Breast epithelium (tissue), 3 donors: ENCODE measurements at regions not wholly inside any gene's neighbourhood (a gene's known extent, or its start where the extent isn't known, plus 50 kb on each side); places are given as distances from the start of the nearest gene placed in this dataset.

Experiments used
- CTCF ChIP-seq, 3 donors: fragments of 450-650 bp; IDR thresholded peaks; one replicate each; pipeline ENCODE4 v1.5.1; 2016 to 2017; ENCODE audit warnings: antibody characterized with exemption in 3 of 3, mild to moderate bottlenecking in 3 of 3, moderate library complexity in 3 of 3
- POLR2A ChIP-seq: fragments of 450-650 bp; IDR thresholded peaks from one replicate; pipeline ENCODE4 v1.6.1; 2016; ENCODE audit warnings: antibody characterized with exemption, mild to moderate bottlenecking, moderate library complexity

DNA sequence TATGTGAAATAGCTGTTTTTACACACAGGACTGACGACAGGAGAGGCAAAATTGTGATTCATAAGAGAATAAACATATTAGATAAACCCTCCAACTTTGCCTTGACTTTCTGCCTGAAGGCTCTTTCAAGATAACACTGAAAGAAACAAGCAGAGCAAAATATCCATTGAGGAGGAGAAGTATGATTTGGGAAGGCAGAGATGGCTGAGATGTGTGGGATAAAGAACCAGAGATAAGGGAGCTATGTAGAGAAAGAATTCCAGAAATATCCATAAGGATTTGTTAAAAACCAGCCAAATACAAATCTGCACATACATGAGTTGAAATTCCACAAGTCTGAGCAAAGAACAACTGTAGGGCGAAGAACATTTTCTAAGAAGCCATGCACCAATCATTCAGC is 1064.7 kb downstream of the PLA2G4A start:
- TF ChIP-seq POLR2A (no peak), CTCF (IDR thresholded peaks at IDR 0.05) (no peak)
